ENCODE measurements at regions not wholly inside any gene's neighbourhood (a gene's known extent, or its start where the extent isn't known, plus 50 kb on each side); places are given as distances from the start of the nearest gene placed in this dataset.

- Histone ChIP-seq H3K36me3 (replicated peaks in 1 of 2; ENCODE audit: control insufficient read depth in 1 of 2, insufficient read depth in 2 of 2, low read length in 1 of 2) (no peaks in the 10 kb centered on the region), H3F3A (replicated peaks; ENCODE audit: insufficient read depth) (no peaks in the 10 kb centered on the region), H3K9me2 (no peaks in the 10 kb centered on the region), H4K20me1 (ENCODE audit: insufficient read depth) (no peaks in the 10 kb centered on the region), H3K79me2 (ENCODE audit: insufficient read depth) (no peaks in the 10 kb centered on the region), H3K9ac (no peak overlapping the region), H3K27ac (ENCODE audit: low read depth in 2 of 2, low read length in 1 of 2) (no peak overlapping the region), H3K27me3 (ENCODE audit: insufficient read depth) (peaks cover 10% of the 10 kb centered on the region; the same call in 1 of the 2 replicates), H3K9me3 (no peaks in the 10 kb centered on the region), H2AFZ (ENCODE audit: low read depth) (no peak overlapping the region), H3K4me2 (no peak overlapping the region), H3K4me3 (ENCODE audit: low read depth in 2 of 2, low read length in 1 of 2) (no peak overlapping the region), H3K4me1 (ENCODE audit: control insufficient read depth in 1 of 2, insufficient read depth in 2 of 2, low read depth in 1 of 2, low read length in 1 of 2) (no peaks in the 10 kb centered on the region)
- no peak for DNase-seq
- no peak for TF ChIP-seq YY1 (IDR thresholded peaks at IDR 0.05; ENCODE audit: low read depth)
- TF ChIP-seq MAX (IDR thresholded peaks at IDR 0.05; ENCODE audit: low read depth), result no peak
- no peak for TF ChIP-seq USF2 (IDR thresholded peaks at IDR 0.05; ENCODE audit: borderline replicate concordance, low read depth, low read length)
- TF ChIP-seq CHD2 (IDR thresholded peaks at IDR 0.05; ENCODE audit: low read length, partially characterized antibody), result no peak
- no peak for TF ChIP-seq RAD21 (IDR thresholded peaks at IDR 0.05; ENCODE audit: low read length)
- no peak for TF ChIP-seq CTCF (IDR thresholded peaks at IDR 0.05)
- TF ChIP-seq FOXM1 (IDR thresholded peaks at IDR 0.05; ENCODE audit: low read depth), result no peak
- no peak for TF ChIP-seq POLR2AphosphoS5 (IDR thresholded peaks at IDR 0.05; ENCODE audit: low read depth, low read length)
- no peak for TF ChIP-seq TEAD4 (IDR thresholded peaks at IDR 0.05; ENCODE audit: borderline replicate concordance, insufficient read depth)
- TF ChIP-seq SMC3 (IDR thresholded peaks at IDR 0.05; ENCODE audit: low read depth, low read length), result no peak
- no peak for TF ChIP-seq TAF1 (IDR thresholded peaks at IDR 0.05; ENCODE audit: borderline replicate concordance, low read depth, low read length)
- no peak for TF ChIP-seq RXRA (IDR thresholded peaks at IDR 0.05; ENCODE audit: borderline replicate concordance, low read depth)
- TF ChIP-seq NRF1 (IDR thresholded peaks at IDR 0.05; ENCODE audit: low read depth, low read length), result no peak
- TF ChIP-seq ZBTB33 (IDR thresholded peaks at IDR 0.05; ENCODE audit: borderline replicate concordance, low read depth), result no peak
- TF ChIP-seq MXI1 (IDR thresholded peaks at IDR 0.05; ENCODE audit: low read depth, low read length), result no peak
- no peak for TF ChIP-seq USF1 (IDR thresholded peaks at IDR 0.05; ENCODE audit: borderline replicate concordance, low read depth)
- no peak for TF ChIP-seq REST (IDR thresholded peaks at IDR 0.05; ENCODE audit: low read depth, low read length)
- POLR2A ChIA-PET, result no interaction called here
- CTCF ChIA-PET, result interaction anchor here (1.4 kb wide), 1 partner anchor 16 kb away, joined by 7 read pairs; no protein-coding TSS in a partner anchor
Measured at GRCh38 chr2:118237451-118237850, 149.2 kb downstream of the INSIG2 start.
